HEK293 (cell line): ENCODE measurements at regions not wholly inside any gene's neighbourhood (a gene's known extent, or its start where the extent isn't known, plus 50 kb on each side); places are given as distances from the start of the nearest gene placed in this dataset.

Experiments
- CTCF ChIA-PET: fragments of 350-600 bp; formaldehyde crosslinking; extraction: SDS; loops from one replicate; lab custom pipeline; 2021; ENCODE audit warnings: antibody characterized with exemption; lab: Yijun Ruan, JAX
- POLR2A ChIA-PET: fragments of 300-600 bp; formaldehyde crosslinking; extraction: SDS; loops from one replicate; lab custom pipeline; 2020; ENCODE audit warnings: antibody characterized with exemption, inconsistent platforms; lab: Yijun Ruan, JAX
- H3K27ac ChIP-seq: fragments of 200-500 bp; sonication (Bioruptor generic); 2 replicates; pipeline ENCODE4 v1.5.1; 2014; ENCODE audit warnings: low read depth, low read length, control low read depth, inconsistent platforms; ENCODE audit errors: extremely low read depth
- H3K36me3 ChIP-seq, 2 experiments: fragments of 200-500 bp in 1 of 2; sonication (Bioruptor generic) in 1 of 2; 1 replicate in 1 of 2; 2 replicates in 1 of 2; pipeline ENCODE4 v1.5.1; 2014 to 2017; ENCODE audit warnings: inconsistent platforms in 2 of 2, low read length in 2 of 2; ENCODE audit not compliant: control insufficient read depth in 2 of 2, insufficient read depth in 1 of 2
- H3K4me1 ChIP-seq: fragments of 200-500 bp; sonication (Bioruptor generic); 2 replicates; pipeline ENCODE4 v1.5.1; 2014; ENCODE audit warnings: mild to moderate bottlenecking, low read length, inconsistent platforms; ENCODE audit not compliant: control insufficient read depth, insufficient read depth
- H3K4me3 ChIP-seq: 2 replicates; pipeline ENCODE4 v1.5.1; 2011; ENCODE audit warnings: low read depth, mild to moderate bottlenecking, control low read depth, low read length, moderate library complexity
- H3K9me3 ChIP-seq: fragments of 200-500 bp; sonication (Bioruptor generic); 2 replicates; pipeline ENCODE4 v1.5.1; 2014; ENCODE audit warnings: low read depth, low read length, inconsistent platforms; ENCODE audit not compliant: control insufficient read depth, insufficient read depth
- CTCF ChIP-seq: fragments of 450-650 bp; formaldehyde crosslinking; IDR thresholded peaks from 2 replicates; pipeline ENCODE4 v1.5.1; 2016; ENCODE audit warnings: missing biosample characterization, missing genetic modification characterization
- ELK4 ChIP-seq: IDR thresholded peaks from 2 replicates; pipeline ENCODE4 v1.6.1; 2011; ENCODE audit warnings: mild to moderate bottlenecking, low read depth, low read length, borderline replicate concordance
- HIC1 ChIP-seq: fragments of 450-650 bp; formaldehyde crosslinking; IDR thresholded peaks from 2 replicates; pipeline ENCODE4 v1.5.1; 2016; ENCODE audit warnings: missing biosample characterization, missing genetic modification characterization
- REST ChIP-seq: fragments of 450-650 bp; formaldehyde crosslinking; IDR thresholded peaks from 2 replicates; pipeline ENCODE4 v1.5.1; 2016; ENCODE audit warnings: missing biosample characterization, missing genetic modification characterization
- SCRT1 ChIP-seq: fragments of 450-650 bp; formaldehyde crosslinking; IDR thresholded peaks from 2 replicates; pipeline ENCODE4 v1.5.1; 2016; ENCODE audit warnings: missing biosample characterization, missing genetic modification characterization, borderline replicate concordance
- SCRT2 ChIP-seq: fragments of 450-650 bp; formaldehyde crosslinking; IDR thresholded peaks from 2 replicates; pipeline ENCODE4 v1.5.1; 2016; ENCODE audit warnings: missing biosample characterization, missing genetic modification characterization
- ZBTB20 ChIP-seq: fragments of 450-650 bp; formaldehyde crosslinking; IDR thresholded peaks from 2 replicates; pipeline ENCODE4 v1.5.1; 2016; ENCODE audit warnings: missing biosample characterization, missing genetic modification characterization
- ZNF132 ChIP-seq: fragments of 450-650 bp; formaldehyde crosslinking; IDR thresholded peaks from 2 replicates; pipeline ENCODE4 v1.5.1; 2017; ENCODE audit warnings: missing biosample characterization, missing genetic modification characterization, borderline replicate concordance
- ZNF175 ChIP-seq: fragments of 450-650 bp; formaldehyde crosslinking; IDR thresholded peaks from 2 replicates; pipeline ENCODE4 v1.5.1; 2016; ENCODE audit warnings: missing biosample characterization, missing genetic modification characterization
- ZNF18 ChIP-seq: fragments of 450-650 bp; formaldehyde crosslinking; IDR thresholded peaks from 2 replicates; pipeline ENCODE4 v1.5.1; 2016; ENCODE audit warnings: missing biosample characterization, missing genetic modification characterization
- ZNF449 ChIP-seq: fragments of 450-650 bp; formaldehyde crosslinking; IDR thresholded peaks from 2 replicates; pipeline ENCODE4 v1.5.1; 2017; ENCODE audit warnings: missing biosample characterization, mild to moderate bottlenecking, missing genetic modification characterization, moderate library complexity
- ZNF645 ChIP-seq: fragments of 450-650 bp; formaldehyde crosslinking; IDR thresholded peaks from 2 replicates; pipeline ENCODE4; 2016; ENCODE audit warnings: missing biosample characterization, missing genetic modification characterization
- ZNF654 ChIP-seq: fragments of 450-650 bp; formaldehyde crosslinking; IDR thresholded peaks from 2 replicates; pipeline ENCODE4 v1.5.1; 2016; ENCODE audit warnings: low read depth, missing biosample characterization, missing genetic modification characterization
- ZNF768 ChIP-seq: fragments of 450-650 bp; formaldehyde crosslinking; IDR thresholded peaks from 2 replicates; pipeline ENCODE4 v1.5.1; 2018; ENCODE audit warnings: missing biosample characterization, mild to moderate bottlenecking, missing genetic modification characterization
- ZNF843 ChIP-seq: fragments of 450-650 bp; formaldehyde crosslinking; IDR thresholded peaks from 2 replicates; pipeline ENCODE4 v1.5.1; 2016; ENCODE audit warnings: missing biosample characterization, missing genetic modification characterization

GRCh38 chr18:32552421-32553030 lies 81.8 kb upstream of the GAREM1 start:
- Histone ChIP-seq H3K27ac (no peak overlapping the region), H3K9me3 (no peaks in the 10 kb centered on the region), H3K4me1 (no peaks in the 10 kb centered on the region), H3K36me3 (no peaks in the 10 kb centered on the region), H3K4me3 (no peak overlapping the region)
- POLR2A ChIA-PET, result no interaction called here
- CTCF ChIA-PET, result interaction anchor here (0.7 to 9.2 kb wide), 29 partner anchors 9 to 1132 kb away, joined by 3 to 136 read pairs (median 5); partner anchors contain the start of gene GAREM1
- peak; percentile 90 for TF ChIP-seq SCRT2 (tag by site-specific recombination)
- no peak for TF ChIP-seq ZNF843
- TF ChIP-seq ZNF175 (tag by site-specific recombination), result no peak
- no peak for TF ChIP-seq ELK4
- TF ChIP-seq ZNF654 (tag by site-specific recombination), result peak; percentile 63
- TF ChIP-seq ZNF768 (tag by site-specific recombination), result no peak
- TF ChIP-seq CTCF, result peak; percentile 49; the same call in 1 of the 2 replicates
- TF ChIP-seq HIC1 (tag by site-specific recombination), result no peak
- TF ChIP-seq REST (tag by site-specific recombination), result no peak
- TF ChIP-seq ZNF132, result no peak
- TF ChIP-seq SCRT1 (tag by site-specific recombination), result peak; percentile 70; the same call in 1 of the 2 replicates
- TF ChIP-seq ZNF18 (tag by site-specific recombination), result no peak
- TF ChIP-seq ZBTB20, result no peak
- no peak for TF ChIP-seq ZNF645 (tag by site-specific recombination)
- TF ChIP-seq ZNF449 (tag by site-specific recombination), result 0 out of 2 replicates have a peak, but pooled peaks have one; percentile 32
